OCI-LY7 (cell line): ENCODE measurements at regions not wholly inside any gene's neighbourhood (a gene's known extent, or its start where the extent isn't known, plus 50 kb on each side); places are given as distances from the start of the nearest gene placed in this dataset.

Experiments
- BruUV-seq: library from RNA; stranded (reverse); fragments of 400-500 nt; replicated peaks from 2 replicates; lab custom pipeline; 2021; lab: Mats Ljungman, UMichigan
- CTCF ChIA-PET: fragments of 300-600 bp; sonication (Branson Sonifier 250); formaldehyde crosslinking; loops from one replicate; lab custom pipeline; 2022; ENCODE audit warnings: antibody characterized with exemption; ENCODE audit not compliant: unreplicated experiment; lab: Charles Lee
- POLR2A ChIA-PET: fragments of 300-600 bp; sonication (Branson Sonifier 250); formaldehyde crosslinking; loops from one replicate; lab custom pipeline; 2022; ENCODE audit warnings: antibody characterized with exemption; lab: Charles Lee
- DNase-seq: peaks from one replicate; pipeline ENCODE4 v3.0.0-alpha.2; 2015; ENCODE audit warnings: low spot score
- H2AFZ ChIP-seq: fragments of 200-600 bp; sonication (generic), shearing (Covaris generic); 2 replicates; pipeline ENCODE4 v1.6.1; 2014; ENCODE audit warnings: mild to moderate bottlenecking, antibody characterized with exemption, low read length, moderate library complexity
- H3K27ac ChIP-seq: fragments of 200-600 bp; sonication (generic); 2 replicates; pipeline ENCODE4 v1.5.1; 2014; ENCODE audit warnings: mixed run types, low read depth, mild to moderate bottlenecking, moderate library complexity, low read length, inconsistent platforms; ENCODE audit not compliant: poor library complexity, severe bottlenecking
- H3K36me3 ChIP-seq: fragments of 200-600 bp; sonication (generic); 2 replicates; pipeline ENCODE4 v1.6.1; 2014; ENCODE audit warnings: mild to moderate bottlenecking, antibody characterized with exemption, low read length, moderate library complexity, mixed read lengths; ENCODE audit not compliant: insufficient read depth
- H3K4me1 ChIP-seq: fragments of 200-600 bp; sonication (generic); 2 replicates; pipeline ENCODE4 v1.5.1; 2014; ENCODE audit warnings: mild to moderate bottlenecking, low read length; ENCODE audit not compliant: insufficient read depth, poor library complexity, severe bottlenecking
- H3K4me2 ChIP-seq: fragments of 200-600 bp; sonication (generic); 2 replicates; pipeline ENCODE4 v1.6.1; 2014; ENCODE audit warnings: mild to moderate bottlenecking, low read length
- H3K4me3 ChIP-seq: fragments of 200-600 bp; sonication (generic); 2 replicates; pipeline ENCODE4 v1.5.1; 2014; ENCODE audit warnings: mild to moderate bottlenecking, low read depth, low read length; ENCODE audit not compliant: poor library complexity, severe bottlenecking
- H3K79me2 ChIP-seq: fragments of 200-600 bp; sonication (generic); 2 replicates; pipeline ENCODE4 v1.6.1; 2016; ENCODE audit warnings: low read depth, mild to moderate bottlenecking, low read length, moderate library complexity, mixed read lengths; ENCODE audit not compliant: insufficient read depth
- H3K9me2 ChIP-seq: fragments of 200-600 bp; sonication (generic); 2 replicates; pipeline ENCODE4 v1.6.1; 2016; ENCODE audit warnings: mild to moderate bottlenecking, low read length, mixed read lengths; ENCODE audit not compliant: insufficient read depth
- H3K9me3 ChIP-seq: fragments of 200-600 bp; sonication (generic); 2 replicates; pipeline ENCODE4 v1.6.1; 2014; ENCODE audit warnings: mild to moderate bottlenecking, mixed run types, low read length, mixed read lengths
- H4K20me1 ChIP-seq: fragments of 200-600 bp; sonication (generic); 2 replicates; pipeline ENCODE4 v1.6.1; 2014; ENCODE audit warnings: mild to moderate bottlenecking, antibody characterized with exemption, low read length, moderate library complexity, mixed read lengths; ENCODE audit not compliant: insufficient read depth
- CTCF ChIP-seq: fragments of 200-600 bp; sonication (generic); conservative IDR thresholded peaks from 2 replicates; pipeline ENCODE4 v1.5.1; 2014; ENCODE audit warnings: mild to moderate bottlenecking, antibody characterized with exemption, low read length, moderate library complexity, mixed read lengths
- EZH2phosphoT487 ChIP-seq: fragments of 200-600 bp; sonication (generic); IDR thresholded peaks from 2 replicates; pipeline ENCODE4 v1.6.1; 2018; ENCODE audit warnings: low read depth, borderline replicate concordance, mild to moderate bottlenecking, mixed run types, antibody characterized with exemption, low read length, moderate library complexity, mixed read lengths
- intact Hi-C: fragments of 100-400 bp; cut with micrococcal nuclease; formaldehyde crosslinking; loops from one replicate; pipeline ENCODE4 v1.10.0; 2022; ENCODE audit not compliant: unreplicated experiment

DNA sequence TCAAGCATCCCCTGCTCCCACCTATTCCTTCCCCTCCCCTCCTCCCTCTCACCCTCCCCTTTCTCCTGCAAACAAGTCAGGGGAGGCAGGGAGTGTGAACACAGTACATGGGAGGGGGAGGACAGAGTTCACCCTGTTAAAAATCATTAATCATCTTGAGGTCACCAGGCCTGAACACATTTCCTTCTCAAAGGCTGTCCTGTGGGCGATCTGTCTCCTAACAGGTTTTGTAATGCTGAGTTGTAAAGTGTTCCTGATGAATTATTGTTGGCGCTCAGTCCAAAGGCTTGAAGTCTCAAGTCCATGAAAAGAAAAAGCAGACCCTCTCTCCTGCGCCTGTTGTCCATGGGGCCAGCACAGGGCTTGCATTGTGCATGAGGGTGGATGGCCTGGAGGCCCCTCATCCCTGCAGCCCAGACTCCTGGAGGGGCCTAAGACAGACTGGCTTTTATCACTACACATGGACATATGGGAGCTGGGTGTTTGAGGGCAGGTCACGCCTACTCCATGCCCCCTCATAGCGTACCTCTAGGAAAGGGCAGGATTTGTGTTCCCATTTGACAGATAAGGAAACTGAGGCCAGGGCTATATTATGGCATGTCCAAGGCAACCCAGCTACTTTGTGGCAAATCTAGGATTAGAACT is 189.1 kb downstream of the RAB28 start:
- ChIA-PET CTCF (no interaction called here), POLR2A (no interaction called here)
- Histone ChIP-seq H3K36me3 (no peaks in the 10 kb centered on the region), H3K4me1 (no peaks in the 10 kb centered on the region), H3K27ac (no peak overlapping the region), H3K79me2 (no peaks in the 10 kb centered on the region), H4K20me1 (no peaks in the 10 kb centered on the region), H3K9me2 (no peaks in the 10 kb centered on the region), H3K9me3 (no peaks in the 10 kb centered on the region), H3K4me2 (no peak overlapping the region), H3K4me3 (no peak overlapping the region), H2AFZ (no peak overlapping the region)
- DNase-seq, result no peak
- TF ChIP-seq EZH2phosphoT487 (no peak), CTCF (no peak)
- intact Hi-C loops, result no loop called here
- no TSS peak for BruUV-seq

GRCh38 chr4:13292372-13292771 is 191.8 kb downstream of the RAB28 start:
- H3K4me2 ChIP-seq, result no peak overlapping the region
- no peak for DNase-seq
- no peaks in the 10 kb centered on the region for H3K79me2 ChIP-seq
- no peaks in the 10 kb centered on the region for H3K36me3 ChIP-seq
- ChIA-PET POLR2A (no interaction called here), CTCF (no interaction called here)
- intact Hi-C loops, result no loop called here
- no peak for TF ChIP-seq CTCF
- TF ChIP-seq EZH2phosphoT487, result no peak
- no peaks in the 10 kb centered on the region for H4K20me1 ChIP-seq
- no peaks in the 10 kb centered on the region for H3K4me1 ChIP-seq
- no peaks in the 10 kb centered on the region for H3K9me3 ChIP-seq
- H3K27ac ChIP-seq, result no peak overlapping the region
- H2AFZ ChIP-seq, result no peak overlapping the region
- no TSS peak for BruUV-seq
- H3K9me2 ChIP-seq, result no peaks in the 10 kb centered on the region
- H3K4me3 ChIP-seq, result no peak overlapping the region

GRCh38 chr4:13289391-13289790 is 194.7 kb downstream of the RAB28 start:
- POLR2A ChIA-PET, result interaction anchor here (0.7 kb wide), 1 partner anchor 146 kb away, joined by 3 read pairs; no protein-coding TSS in a partner anchor
- Histone ChIP-seq H3K27ac (no peak overlapping the region), H3K4me2 (no peak overlapping the region), H4K20me1 (no peaks in the 10 kb centered on the region), H3K9me3 (no peaks in the 10 kb centered on the region), H3K36me3 (no peaks in the 10 kb centered on the region), H3K4me1 (no peaks in the 10 kb centered on the region), H3K9me2 (no peaks in the 10 kb centered on the region), H2AFZ (no peak overlapping the region), H3K79me2 (no peaks in the 10 kb centered on the region), H3K4me3 (no peak overlapping the region)
- TF ChIP-seq EZH2phosphoT487 (no peak), CTCF (no peak)
- intact Hi-C loops, result no loop called here
- BruUV-seq, result no TSS peak
- CTCF ChIA-PET, result no interaction called here
- no peak for DNase-seq
